Gastrocnemius medialis (tissue), 4 donors: ENCODE measurements at regions not wholly inside any gene's neighbourhood (a gene's known extent, or its start where the extent isn't known, plus 50 kb on each side); places are given as distances from the start of the nearest gene placed in this dataset.

Experiments used
- ATAC-seq, 2 donors: fragments of 150-250 bp; one replicate each; pipeline ENCODE4 v1.9.1; 2016
- DNase-seq, 2 donors: peaks; one replicate each; pipeline ENCODE4 v3.0.0-alpha.2; 2019
- H3K27ac ChIP-seq, 4 donors: fragments of 200-600 bp; sonication (generic); 1 replicate in 1 of 4; 2 replicates in 3 of 4; pipeline ENCODE4 v1.5.1; 2016 to 2018; ENCODE audit warnings: mild to moderate bottlenecking in 2 of 4, moderate library complexity in 1 of 4
- H3K27me3 ChIP-seq, 3 donors: fragments of 200-600 bp; sonication (generic) in 2 of 3; 1 replicate in 1 of 3; 2 replicates in 2 of 3; pipeline versions ENCODE4 v1.5.1 to v1.6.0; 2016 to 2019; ENCODE audit warnings: mild to moderate bottlenecking in 1 of 3, moderate library complexity in 1 of 3
- H3K36me3 ChIP-seq, 2 donors: fragments of 200-600 bp; sonication (generic) in 1 of 2; one replicate each; pipeline ENCODE4 v1.5.1; 2017 to 2018
- H3K4me1 ChIP-seq, 2 donors: fragments of 200-600 bp; sonication (generic) in 1 of 2; one replicate each; pipeline ENCODE4 v1.5.1; 2016 to 2017; ENCODE audit warnings: mild to moderate bottlenecking in 2 of 2
- H3K4me3 ChIP-seq, 4 donors: fragments of 200-600 bp; sonication (generic) in 3 of 4; 1 replicate in 1 of 4; 2 replicates in 3 of 4; pipeline ENCODE4 v1.5.1; 2016 to 2019; ENCODE audit warnings: mild to moderate bottlenecking in 2 of 4
- H3K9me3 ChIP-seq, 3 donors: fragments of 200-600 bp; sonication (generic) in 2 of 3; 1 replicate in 1 of 3; 2 replicates in 2 of 3; pipeline ENCODE4 v1.5.1; 2016 to 2019
- CTCF ChIP-seq, 5 experiments: fragments of 450-650 bp in 3 of 5; fragments of 200-600 bp in 2 of 5; sonication (generic) in 2 of 5; IDR thresholded peaks in 4 of 5; conservative IDR thresholded peaks in 1 of 5; 1 replicate in 4 of 5; 2 replicates in 1 of 5; pipeline ENCODE4 v1.5.1; 2016 to 2019; ENCODE audit warnings: antibody characterized with exemption in 5 of 5, mild to moderate bottlenecking in 3 of 5, moderate library complexity in 3 of 5
- POLR2A ChIP-seq, 2 donors: fragments of 450-650 bp; IDR thresholded peaks; one replicate each; pipeline ENCODE4 v1.6.1; 2017; ENCODE audit warnings: antibody characterized with exemption in 2 of 2, mild to moderate bottlenecking in 2 of 2, moderate library complexity in 2 of 2
- in situ Hi-C, 4 donors: fragments of 200-750 bp; cut with MboI; loops; one replicate each; pipeline versions ENCODE4 v1.15.0 to v1.8.0; 2017; ENCODE audit warnings: low sequenced_read_pairs in 4 of 4
- intact Hi-C: fragments of 100-400 bp; cut with DNase I; formaldehyde crosslinking; loops from one replicate; pipeline ENCODE4 v1.15.1; 2023; ENCODE audit warnings: low total_unique reads

DNA sequence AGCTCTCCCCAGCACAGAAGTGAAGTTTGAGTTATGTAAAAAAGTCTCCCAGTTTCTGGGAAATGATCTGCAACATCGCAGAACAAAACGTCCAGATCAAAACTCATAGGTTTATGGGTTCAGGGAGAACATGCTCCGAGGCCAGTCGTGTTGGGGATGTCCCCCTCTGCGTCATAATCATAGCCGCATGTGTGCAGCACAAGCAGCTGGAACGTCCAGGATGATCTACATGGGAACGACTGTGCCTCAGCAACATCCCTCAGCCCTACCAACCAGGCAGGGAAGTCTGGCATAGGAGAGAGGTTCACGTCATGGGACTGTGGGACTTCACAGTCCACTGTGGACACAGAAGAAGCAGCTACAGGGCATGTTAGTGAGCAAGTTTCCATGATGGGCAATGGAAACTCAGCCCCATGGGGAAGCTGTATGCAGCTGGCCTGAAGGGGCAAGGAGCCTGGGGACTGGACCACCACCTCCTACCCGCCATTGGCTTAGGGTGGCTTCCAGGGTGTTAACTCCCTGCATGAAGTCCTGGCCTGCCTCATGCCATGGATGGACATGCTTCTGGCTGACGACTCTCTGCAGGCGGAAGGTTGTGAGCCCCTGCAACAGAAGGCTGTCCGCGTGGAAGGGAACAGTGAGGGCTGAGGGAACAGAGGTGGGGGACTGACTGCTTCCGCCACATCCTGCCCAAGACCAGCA is 96.9 kb downstream of the COPS8 start:
- DNase-seq = peak in 1 of 2 donors; percentile 46
- peak overlapping the region in 3 of 4 donors; percentile 41 to 64 (median 48) for H3K27ac ChIP-seq
- no peaks in the 10 kb centered on the region for H3K36me3 ChIP-seq
- H3K27me3 ChIP-seq = no peaks in the 10 kb centered on the region
- ATAC-seq = peak; percentile 49 to 57
- intact Hi-C loops (no loop called here), in situ Hi-C loops (no loop called here)
- no peak overlapping the region for H3K4me3 ChIP-seq
- H3K9me3 ChIP-seq = no peaks in the 10 kb centered on the region
- H3K4me1 ChIP-seq = no peaks in the 10 kb centered on the region
- TF ChIP-seq POLR2A (IDR thresholded peaks at IDR 0.05) (no peak), CTCF (IDR thresholded peaks at IDR 0.05 in 4 of 5, conservative IDR thresholded peaks at IDR 0.05 in 1 of 5) (no peak)

DNA sequence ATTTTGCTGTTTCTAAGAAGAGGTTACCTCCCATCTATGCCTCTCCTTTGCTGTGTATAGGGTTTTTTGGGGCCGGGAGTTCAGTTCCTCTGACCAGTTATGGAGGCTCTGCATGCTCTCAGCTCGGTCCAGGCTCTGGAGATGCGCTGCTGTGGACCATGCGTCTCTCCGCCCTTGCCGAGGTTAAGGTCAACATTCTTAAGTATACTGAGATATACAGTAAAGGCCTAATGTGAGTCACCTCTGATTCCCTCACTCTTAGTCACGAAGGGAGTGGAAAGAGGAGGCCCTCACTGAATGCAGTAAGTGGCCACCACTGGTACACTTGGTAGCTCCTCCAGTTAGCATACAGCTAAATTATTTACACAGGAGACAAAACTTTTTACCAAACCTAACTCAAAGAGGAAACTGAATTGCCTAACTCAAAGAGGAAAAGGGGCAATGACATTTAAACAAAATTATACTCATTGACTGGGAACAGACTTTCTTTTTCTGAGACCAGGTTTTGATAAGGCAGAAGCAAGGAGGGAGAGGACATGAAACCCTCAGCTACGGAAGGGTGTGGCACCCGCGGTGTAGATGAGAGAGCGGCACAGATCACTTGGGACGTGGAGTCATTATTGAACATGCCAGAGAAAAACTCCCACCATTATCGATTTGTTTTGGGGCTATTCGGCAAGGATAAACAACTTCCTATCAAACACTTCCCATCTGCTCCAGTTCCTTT is 98.7 kb downstream of the COPS8 start:
- H3K36me3 ChIP-seq = no peaks in the 10 kb centered on the region
- TF ChIP-seq POLR2A (IDR thresholded peaks at IDR 0.05) = no peak
- no peak for TF ChIP-seq CTCF (IDR thresholded peaks at IDR 0.05 in 4 of 5, conservative IDR thresholded peaks at IDR 0.05 in 1 of 5)
- no peak for ATAC-seq
- in situ Hi-C loops (no loop called here), intact Hi-C loops (no loop called here)
- DNase-seq = no peak
- no peaks in the 10 kb centered on the region for H3K9me3 ChIP-seq
- no peaks in the 10 kb centered on the region for H3K27me3 ChIP-seq
- no peak overlapping the region for H3K27ac ChIP-seq
- no peaks in the 10 kb centered on the region for H3K4me1 ChIP-seq
- no peak overlapping the region for H3K4me3 ChIP-seq

- H3K4me3 ChIP-seq = no peak overlapping the region
- in situ Hi-C loops (no loop called here), intact Hi-C loops (no loop called here)
- H3K9me3 ChIP-seq = no peaks in the 10 kb centered on the region
- DNase-seq = no peak
- H3K36me3 ChIP-seq = no peaks in the 10 kb centered on the region
- H3K27me3 ChIP-seq = no peaks in the 10 kb centered on the region
- no peak for TF ChIP-seq POLR2A (IDR thresholded peaks at IDR 0.05)
- TF ChIP-seq CTCF (IDR thresholded peaks at IDR 0.05 in 4 of 5, conservative IDR thresholded peaks at IDR 0.05 in 1 of 5) = no peak
- H3K4me1 ChIP-seq = no peaks in the 10 kb centered on the region
- no peak overlapping the region for H3K27ac ChIP-seq
- ATAC-seq = no peak
Observed at GRCh38 chr2:237184919-237185552, 99.3 kb downstream of the COPS8 start.

DNA sequence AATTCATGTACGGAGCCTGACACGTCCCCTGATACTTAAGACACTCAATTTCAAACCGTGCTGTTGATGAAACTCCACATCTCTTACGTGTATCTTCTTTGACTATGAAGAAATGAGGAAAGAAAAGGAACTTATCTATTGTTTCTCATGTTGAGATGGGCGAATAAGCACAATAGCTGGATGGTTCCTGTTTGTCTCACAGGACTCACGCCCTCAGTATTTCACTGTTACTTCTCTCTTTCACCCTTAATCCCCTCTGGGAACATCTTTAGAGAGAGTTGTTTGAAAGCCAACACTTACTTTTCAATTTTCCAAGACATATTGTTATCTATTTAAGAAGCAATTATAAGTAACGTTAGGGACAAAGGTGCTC is 99.8 kb downstream of the COPS8 start:
- no peaks in the 10 kb centered on the region for H3K9me3 ChIP-seq
- in situ Hi-C loops = no loop called here
- intact Hi-C loops = no loop called here
- DNase-seq (no peak), ATAC-seq (no peak)
- H3K27ac ChIP-seq = no peak overlapping the region
- H3K36me3 ChIP-seq = no peaks in the 10 kb centered on the region
- TF ChIP-seq POLR2A (IDR thresholded peaks at IDR 0.05) (no peak), CTCF (IDR thresholded peaks at IDR 0.05 in 4 of 5, conservative IDR thresholded peaks at IDR 0.05 in 1 of 5) (no peak)
- no peaks in the 10 kb centered on the region for H3K4me1 ChIP-seq
- no peak overlapping the region for H3K4me3 ChIP-seq
- H3K27me3 ChIP-seq = no peaks in the 10 kb centered on the region
